OCI-LY3 (cell line): ENCODE measurements at regions not wholly inside any gene's neighbourhood (a gene's known extent, or its start where the extent isn't known, plus 50 kb on each side); places are given as distances from the start of the nearest gene placed in this dataset.

Experiments
- EZH2phosphoT487 ChIP-seq: fragments of 200-600 bp; shearing (Covaris generic); IDR thresholded peaks from 2 replicates; pipeline ENCODE4 v1.6.1; 2018; ENCODE audit warnings: antibody characterized with exemption, mixed run types, low read depth
- TF ChIP-seq, protein P1 (sequence below): fragments of 200-600, 300-600 bp; sonication (generic); IDR thresholded peaks from 2 replicates; pipeline ENCODE4 v1.5.1; 2014; ENCODE audit warnings: antibody characterized with exemption, low read length, low read depth

DNA sequence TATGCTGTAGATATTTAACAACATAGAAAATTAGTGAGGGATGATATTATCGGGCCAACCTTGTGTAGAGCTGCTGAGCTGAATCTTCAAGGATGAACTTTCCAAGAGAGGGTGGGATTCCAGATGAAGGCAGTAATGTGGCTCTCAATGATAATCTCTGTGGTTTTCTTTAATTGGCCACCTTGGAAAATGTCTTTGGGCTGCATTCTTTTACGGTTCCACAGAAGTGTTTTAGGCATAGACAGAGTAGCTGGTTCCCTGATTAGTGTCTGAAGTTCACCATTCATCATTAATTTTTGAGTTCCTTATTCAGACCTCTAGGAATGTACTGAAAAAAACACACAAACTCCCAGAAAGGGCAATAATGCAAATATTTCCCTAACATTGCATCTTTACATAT lies 1566.9 kb upstream of the PIK3C3 start:
- TF ChIP-seq, protein P1, sequence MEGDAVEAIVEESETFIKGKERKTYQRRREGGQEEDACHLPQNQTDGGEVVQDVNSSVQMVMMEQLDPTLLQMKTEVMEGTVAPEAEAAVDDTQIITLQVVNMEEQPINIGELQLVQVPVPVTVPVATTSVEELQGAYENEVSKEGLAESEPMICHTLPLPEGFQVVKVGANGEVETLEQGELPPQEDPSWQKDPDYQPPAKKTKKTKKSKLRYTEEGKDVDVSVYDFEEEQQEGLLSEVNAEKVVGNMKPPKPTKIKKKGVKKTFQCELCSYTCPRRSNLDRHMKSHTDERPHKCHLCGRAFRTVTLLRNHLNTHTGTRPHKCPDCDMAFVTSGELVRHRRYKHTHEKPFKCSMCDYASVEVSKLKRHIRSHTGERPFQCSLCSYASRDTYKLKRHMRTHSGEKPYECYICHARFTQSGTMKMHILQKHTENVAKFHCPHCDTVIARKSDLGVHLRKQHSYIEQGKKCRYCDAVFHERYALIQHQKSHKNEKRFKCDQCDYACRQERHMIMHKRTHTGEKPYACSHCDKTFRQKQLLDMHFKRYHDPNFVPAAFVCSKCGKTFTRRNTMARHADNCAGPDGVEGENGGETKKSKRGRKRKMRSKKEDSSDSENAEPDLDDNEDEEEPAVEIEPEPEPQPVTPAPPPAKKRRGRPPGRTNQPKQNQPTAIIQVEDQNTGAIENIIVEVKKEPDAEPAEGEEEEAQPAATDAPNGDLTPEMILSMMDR, result no peak
- TF ChIP-seq EZH2phosphoT487, result no peak
